Smooth muscle cell (in vitro differentiated cells): ENCODE measurements at regions not wholly inside any gene's neighbourhood (a gene's known extent, or its start where the extent isn't known, plus 50 kb on each side); places are given as distances from the start of the nearest gene placed in this dataset.
A peak's percentile ranks its signal among the peaks of the same experiment; 100 is the strongest.

Experiments used
- DNase-seq: peaks from one replicate; lab custom pipeline; 2025; ENCODE audit not compliant: unreplicated experiment; lab: John Stamatoyannopoulos, UW
- H2AFZ ChIP-seq: fragments of 200-600 bp; sonication (generic); 2 replicates; pipeline ENCODE4 v1.6.0; 2016; ENCODE audit warnings: antibody characterized with exemption, low read depth, mild to moderate bottlenecking
- H3F3A ChIP-seq: fragments of 200-600 bp; sonication (generic); 2 replicates; pipeline ENCODE4 v1.6.0; 2017; ENCODE audit warnings: antibody characterized with exemption, low read depth
- H3K27ac ChIP-seq: fragments of 200-600 bp; sonication (generic); 2 replicates; pipeline ENCODE4 v1.5.1; 2016; ENCODE audit warnings: low read depth, mild to moderate bottlenecking
- H3K27me3 ChIP-seq: fragments of 200-600 bp; sonication (generic); 2 replicates; pipeline ENCODE4 v1.6.1; 2016; ENCODE audit warnings: low read depth, mild to moderate bottlenecking
- H3K36me3 ChIP-seq: fragments of 200-600 bp; sonication (generic); 2 replicates; pipeline ENCODE4 v1.5.1; 2016; ENCODE audit warnings: low read depth
- H3K4me1 ChIP-seq: fragments of 200-600 bp; sonication (generic); 2 replicates; pipeline ENCODE4 v1.5.1; 2016; ENCODE audit warnings: low read depth
- H3K4me2 ChIP-seq: fragments of 200-600 bp; sonication (generic); 2 replicates; pipeline ENCODE4 v1.6.0; 2016; ENCODE audit warnings: mild to moderate bottlenecking
- H3K4me3 ChIP-seq: fragments of 200-600 bp; sonication (generic); 2 replicates; pipeline ENCODE4 v1.5.1; 2016; ENCODE audit warnings: mild to moderate bottlenecking
- H3K79me2 ChIP-seq: fragments of 200-600 bp; sonication (generic); 2 replicates; pipeline ENCODE4 v1.6.0; 2016; ENCODE audit warnings: low read depth, mild to moderate bottlenecking
- H3K9ac ChIP-seq: fragments of 200-600 bp; sonication (generic); 2 replicates; pipeline ENCODE4 v1.6.0; 2016; ENCODE audit warnings: low read depth
- H3K9me3 ChIP-seq: fragments of 200-600 bp; sonication (generic); replicated peaks from 2 replicates; pipeline ENCODE4 v1.5.1; 2016; ENCODE audit warnings: low read depth
- H4K20me1 ChIP-seq: fragments of 200-600 bp; sonication (generic); 2 replicates; pipeline ENCODE4 v1.6.0; 2016; ENCODE audit warnings: low read depth
- CTCF ChIP-seq: fragments of 200-600 bp; sonication (generic); IDR thresholded peaks from 2 replicates; pipeline ENCODE4 v1.5.1; 2017; ENCODE audit warnings: borderline replicate concordance, mild to moderate bottlenecking, antibody characterized with exemption; ENCODE audit not compliant: insufficient read depth, poor library complexity, severe bottlenecking
- WGBS: methylation state at CpG from one replicate; pipeline ENCODE4 v1.1.7; 2016; ENCODE audit warnings: low lambda C conversion rate; 5-methylcytosine and 5-hydroxymethylcytosine counted together

- TF ChIP-seq CTCF: no peak
- peak overlapping the region; percentile 99 for H3K27ac ChIP-seq
- peaks cover 27% of the 10 kb centered on the region for H3K4me1 ChIP-seq
- peaks cover 9% of the 10 kb centered on the region for H3F3A ChIP-seq
- H3K9ac ChIP-seq: peak overlapping the region; percentile 95
- 15% methylated on average over 5 of the region's 5 CpGs for WGBS
- no peaks in the 10 kb centered on the region for H3K9me3 ChIP-seq
- no peaks in the 10 kb centered on the region for H3K27me3 ChIP-seq
- peak overlapping the region; percentile 43 for H3K4me2 ChIP-seq
- no peaks in the 10 kb centered on the region for H4K20me1 ChIP-seq
- no peak for DNase-seq
- H3K4me3 ChIP-seq: no peak overlapping the region
- H3K36me3 ChIP-seq: no peaks in the 10 kb centered on the region
- no peaks in the 10 kb centered on the region for H3K79me2 ChIP-seq
- H2AFZ ChIP-seq: no peak overlapping the region
Observed at GRCh38 chr1:221437926-221438325, 304.0 kb downstream of the DUSP10 start.

- WGBS: 21% methylated on average over 4 of the region's 4 CpGs
- no peaks in the 10 kb centered on the region for H3K9me3 ChIP-seq
- H3K9ac ChIP-seq: peak overlapping the region; percentile 95
- peak overlapping the region; percentile 99 for H3K27ac ChIP-seq
- peaks cover 9% of the 10 kb centered on the region for H3F3A ChIP-seq
- H4K20me1 ChIP-seq: no peaks in the 10 kb centered on the region
- no peak for DNase-seq
- no peak overlapping the region for H2AFZ ChIP-seq
- H3K36me3 ChIP-seq: no peaks in the 10 kb centered on the region
- H3K4me1 ChIP-seq: peaks cover 27% of the 10 kb centered on the region
- H3K79me2 ChIP-seq: no peaks in the 10 kb centered on the region
- H3K4me3 ChIP-seq: no peak overlapping the region
- no peak for TF ChIP-seq CTCF
- H3K4me2 ChIP-seq: peak overlapping the region; percentile 52
- no peaks in the 10 kb centered on the region for H3K27me3 ChIP-seq
Observed at GRCh38 chr1:221439008-221439746, 302.7 kb downstream of the DUSP10 start.

- no peaks in the 10 kb centered on the region for H3K79me2 ChIP-seq
- no peak overlapping the region for H3K4me3 ChIP-seq
- WGBS: 20% methylated on average over 4 of the region's 4 CpGs
- H3K27ac ChIP-seq: peak overlapping the region; percentile 99
- peak overlapping the region; percentile 95 for H3K9ac ChIP-seq
- H3K4me2 ChIP-seq: peak overlapping the region; percentile 52
- H3K36me3 ChIP-seq: no peaks in the 10 kb centered on the region
- no peak overlapping the region for H2AFZ ChIP-seq
- H3K27me3 ChIP-seq: no peaks in the 10 kb centered on the region
- H3F3A ChIP-seq: peaks cover 9% of the 10 kb centered on the region
- peaks cover 27% of the 10 kb centered on the region for H3K4me1 ChIP-seq
- H3K9me3 ChIP-seq: no peaks in the 10 kb centered on the region
- no peak for TF ChIP-seq CTCF
- no peak for DNase-seq
- no peaks in the 10 kb centered on the region for H4K20me1 ChIP-seq
Observed at GRCh38 chr1:221439747-221440501, 302.0 kb downstream of the DUSP10 start.
